Esophagus squamous epithelium (tissue), 4 donors: ENCODE measurements at regions not wholly inside any gene's neighbourhood (a gene's known extent, or its start where the extent isn't known, plus 50 kb on each side); places are given as distances from the start of the nearest gene placed in this dataset.

ENCODE experiments used
- POLR2A ChIP-seq, 4 donors: fragments of 450-650 bp; IDR thresholded peaks; one replicate each; pipeline ENCODE4 v1.6.1; 2017; ENCODE audit warnings: antibody characterized with exemption in 4 of 4, mild to moderate bottlenecking in 4 of 4, moderate library complexity in 3 of 4
- TF ChIP-seq, protein P1 (sequence below), 6 experiments: fragments of 450-650 bp in 4 of 6; fragments of 200-600 bp in 2 of 6; sonication (generic) in 2 of 6; IDR thresholded peaks; one replicate each; pipeline ENCODE4 v1.5.1; 2016 to 2019; ENCODE audit warnings: antibody characterized with exemption in 6 of 6, mild to moderate bottlenecking in 4 of 6, moderate library complexity in 4 of 6

DNA sequence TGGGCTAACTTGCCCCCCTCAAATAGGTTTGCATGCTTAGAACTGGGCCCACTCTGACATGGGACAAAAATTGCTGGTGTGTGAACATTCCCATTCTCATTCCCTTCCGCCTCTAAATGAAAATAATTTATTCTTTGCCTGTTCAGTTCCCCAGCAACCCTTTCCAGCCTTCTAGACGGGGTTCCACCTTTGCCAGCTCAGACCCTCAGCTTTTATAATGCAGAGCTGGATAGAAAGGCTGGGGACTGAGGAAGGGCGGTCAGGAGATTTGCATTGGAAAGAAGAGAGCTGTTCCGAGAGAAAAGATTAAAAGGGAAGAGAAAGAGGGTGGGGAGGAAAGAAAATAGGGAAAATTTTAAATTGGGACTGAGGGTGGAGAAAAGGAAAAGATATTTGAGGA lies 151.1 kb upstream of the WSCD1 start:
- TF ChIP-seq, protein P1, sequence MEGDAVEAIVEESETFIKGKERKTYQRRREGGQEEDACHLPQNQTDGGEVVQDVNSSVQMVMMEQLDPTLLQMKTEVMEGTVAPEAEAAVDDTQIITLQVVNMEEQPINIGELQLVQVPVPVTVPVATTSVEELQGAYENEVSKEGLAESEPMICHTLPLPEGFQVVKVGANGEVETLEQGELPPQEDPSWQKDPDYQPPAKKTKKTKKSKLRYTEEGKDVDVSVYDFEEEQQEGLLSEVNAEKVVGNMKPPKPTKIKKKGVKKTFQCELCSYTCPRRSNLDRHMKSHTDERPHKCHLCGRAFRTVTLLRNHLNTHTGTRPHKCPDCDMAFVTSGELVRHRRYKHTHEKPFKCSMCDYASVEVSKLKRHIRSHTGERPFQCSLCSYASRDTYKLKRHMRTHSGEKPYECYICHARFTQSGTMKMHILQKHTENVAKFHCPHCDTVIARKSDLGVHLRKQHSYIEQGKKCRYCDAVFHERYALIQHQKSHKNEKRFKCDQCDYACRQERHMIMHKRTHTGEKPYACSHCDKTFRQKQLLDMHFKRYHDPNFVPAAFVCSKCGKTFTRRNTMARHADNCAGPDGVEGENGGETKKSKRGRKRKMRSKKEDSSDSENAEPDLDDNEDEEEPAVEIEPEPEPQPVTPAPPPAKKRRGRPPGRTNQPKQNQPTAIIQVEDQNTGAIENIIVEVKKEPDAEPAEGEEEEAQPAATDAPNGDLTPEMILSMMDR (IDR thresholded peaks at IDR 0.05), result no peak
- no peak for TF ChIP-seq POLR2A (IDR thresholded peaks at IDR 0.05)
